Glutamatergic neuron (in vitro differentiated cells): ENCODE measurements at regions not wholly inside any gene's neighbourhood (a gene's known extent, or its start where the extent isn't known, plus 50 kb on each side); places are given as distances from the start of the nearest gene placed in this dataset.
A peak's percentile ranks its signal among the peaks of the same experiment; 100 is the strongest.

Experiments used
- DNase-seq: peaks from one replicate; pipeline ENCODE4 v3.0.0; 2022
- H3K27ac Mint-ChIP-seq: one replicate; pipeline ENCODE4 v1.8.0; 2020; ENCODE audit warnings: mild to moderate bottlenecking, mixed read lengths, inconsistent platforms; ENCODE audit not compliant: unreplicated experiment
- H3K27me3 Mint-ChIP-seq: one replicate; pipeline ENCODE4 v1.8.0; 2020; ENCODE audit warnings: mild to moderate bottlenecking, moderate library complexity, mixed read lengths, inconsistent platforms; ENCODE audit not compliant: unreplicated experiment
- H3K36me3 Mint-ChIP-seq: one replicate; pipeline ENCODE4 v1.8.0; 2020; ENCODE audit warnings: mild to moderate bottlenecking, mixed read lengths, inconsistent platforms; ENCODE audit not compliant: unreplicated experiment
- H3K4me1 Mint-ChIP-seq: one replicate; pipeline ENCODE4 v1.8.0; 2020; ENCODE audit warnings: mild to moderate bottlenecking, low read depth, mixed read lengths, inconsistent platforms; ENCODE audit not compliant: unreplicated experiment
- H3K4me3 Mint-ChIP-seq: one replicate; pipeline ENCODE4 v1.8.0; 2020; ENCODE audit warnings: mild to moderate bottlenecking, mixed read lengths, inconsistent platforms; ENCODE audit not compliant: unreplicated experiment
- H3K9me3 Mint-ChIP-seq: one replicate; pipeline ENCODE4 v1.8.0; 2020; ENCODE audit warnings: mild to moderate bottlenecking, moderate library complexity, mixed read lengths, inconsistent platforms; ENCODE audit not compliant: unreplicated experiment
- TF ChIP-seq, protein P1 (sequence below): fragments of 200-600 bp; sonication (generic); IDR thresholded peaks from one replicate; pipeline ENCODE4 v1.5.0; 2021; ENCODE audit not compliant: partially characterized antibody, unreplicated experiment

DNA sequence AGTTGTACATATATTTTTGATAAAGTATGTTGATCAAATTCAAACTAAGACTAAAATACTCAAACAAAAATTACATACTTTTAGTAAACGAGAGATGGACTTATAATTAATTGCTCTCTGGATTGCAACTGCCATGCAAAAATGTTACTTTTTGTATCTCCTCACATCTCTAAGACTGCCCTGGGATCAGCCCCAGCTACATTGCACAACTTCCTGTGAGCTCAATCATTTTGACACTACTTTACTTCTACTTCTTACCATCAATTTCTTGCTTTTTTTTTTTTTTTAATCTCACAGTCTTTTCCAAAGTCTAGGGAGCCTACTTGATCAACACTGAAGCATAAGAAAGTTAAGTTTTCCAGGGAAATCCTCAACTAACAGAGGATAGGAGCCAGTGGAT is 506.0 kb upstream of the CDH10 start:
- Mint-ChIP-seq H3K4me3 (no peak overlapping the region), H3K27ac (no peak overlapping the region), H3K27me3 (no peaks in the 10 kb centered on the region), H3K36me3 (no peaks in the 10 kb centered on the region), H3K9me3 (no peaks in the 10 kb centered on the region), H3K4me1 (no peaks in the 10 kb centered on the region)
- TF ChIP-seq, protein P1, sequence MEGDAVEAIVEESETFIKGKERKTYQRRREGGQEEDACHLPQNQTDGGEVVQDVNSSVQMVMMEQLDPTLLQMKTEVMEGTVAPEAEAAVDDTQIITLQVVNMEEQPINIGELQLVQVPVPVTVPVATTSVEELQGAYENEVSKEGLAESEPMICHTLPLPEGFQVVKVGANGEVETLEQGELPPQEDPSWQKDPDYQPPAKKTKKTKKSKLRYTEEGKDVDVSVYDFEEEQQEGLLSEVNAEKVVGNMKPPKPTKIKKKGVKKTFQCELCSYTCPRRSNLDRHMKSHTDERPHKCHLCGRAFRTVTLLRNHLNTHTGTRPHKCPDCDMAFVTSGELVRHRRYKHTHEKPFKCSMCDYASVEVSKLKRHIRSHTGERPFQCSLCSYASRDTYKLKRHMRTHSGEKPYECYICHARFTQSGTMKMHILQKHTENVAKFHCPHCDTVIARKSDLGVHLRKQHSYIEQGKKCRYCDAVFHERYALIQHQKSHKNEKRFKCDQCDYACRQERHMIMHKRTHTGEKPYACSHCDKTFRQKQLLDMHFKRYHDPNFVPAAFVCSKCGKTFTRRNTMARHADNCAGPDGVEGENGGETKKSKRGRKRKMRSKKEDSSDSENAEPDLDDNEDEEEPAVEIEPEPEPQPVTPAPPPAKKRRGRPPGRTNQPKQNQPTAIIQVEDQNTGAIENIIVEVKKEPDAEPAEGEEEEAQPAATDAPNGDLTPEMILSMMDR, result no peak
- no peak for DNase-seq

DNA sequence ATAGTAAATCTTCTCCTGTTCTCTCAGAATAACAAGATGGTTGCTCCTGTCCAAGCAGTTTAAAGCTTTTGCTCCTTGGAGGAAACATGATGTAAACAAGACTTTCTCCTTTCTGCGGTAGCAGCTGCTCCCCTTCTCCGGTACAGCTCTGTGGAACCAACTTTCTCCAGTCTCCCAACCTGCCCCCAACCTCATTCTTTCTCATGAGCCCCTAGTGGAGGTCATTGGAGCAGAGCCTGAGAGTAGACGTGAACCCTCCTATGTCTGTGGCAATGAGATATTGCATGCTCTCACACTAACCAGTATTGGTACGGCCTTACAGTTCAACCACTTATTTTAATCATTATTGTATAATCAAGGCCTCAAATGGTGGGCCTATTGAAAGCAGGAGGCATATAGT is 483.8 kb upstream of the CDH10 start:
- no peak overlapping the region for H3K4me3 Mint-ChIP-seq
- peaks cover 3% of the 10 kb centered on the region for H3K9me3 Mint-ChIP-seq
- H3K27me3 Mint-ChIP-seq, result no peaks in the 10 kb centered on the region
- H3K27ac Mint-ChIP-seq, result no peak overlapping the region
- no peak for DNase-seq
- peaks cover 7% of the 10 kb centered on the region for H3K36me3 Mint-ChIP-seq
- TF ChIP-seq, protein P1, result no peak
- H3K4me1 Mint-ChIP-seq, result peaks cover 2% of the 10 kb centered on the region

DNA sequence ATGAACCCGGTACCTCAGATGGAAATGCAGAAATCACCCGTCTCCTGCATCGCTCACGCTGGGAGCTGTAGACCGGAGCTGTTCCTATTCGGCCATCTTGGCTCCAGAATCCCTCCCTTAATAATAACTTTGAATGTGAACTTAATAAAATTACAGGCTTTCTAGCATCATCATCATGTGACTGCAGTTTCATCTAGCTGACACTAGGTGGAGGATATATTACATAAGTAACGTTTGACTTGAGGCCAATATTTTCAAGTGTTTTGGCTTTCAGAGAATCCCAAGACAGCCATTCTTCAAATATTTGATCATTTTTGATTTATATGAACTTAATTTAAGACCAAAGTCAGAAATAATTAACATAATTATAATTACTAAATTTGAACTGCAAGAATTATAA is 474.9 kb upstream of the CDH10 start:
- Mint-ChIP-seq H3K27ac (no peak overlapping the region), H3K4me1 (peaks cover 2% of the 10 kb centered on the region), H3K36me3 (peaks cover 4% of the 10 kb centered on the region), H3K4me3 (no peak overlapping the region), H3K27me3 (no peaks in the 10 kb centered on the region), H3K9me3 (no peaks in the 10 kb centered on the region)
- DNase-seq, result no peak
- TF ChIP-seq, protein P1, result peak; percentile 76

DNA sequence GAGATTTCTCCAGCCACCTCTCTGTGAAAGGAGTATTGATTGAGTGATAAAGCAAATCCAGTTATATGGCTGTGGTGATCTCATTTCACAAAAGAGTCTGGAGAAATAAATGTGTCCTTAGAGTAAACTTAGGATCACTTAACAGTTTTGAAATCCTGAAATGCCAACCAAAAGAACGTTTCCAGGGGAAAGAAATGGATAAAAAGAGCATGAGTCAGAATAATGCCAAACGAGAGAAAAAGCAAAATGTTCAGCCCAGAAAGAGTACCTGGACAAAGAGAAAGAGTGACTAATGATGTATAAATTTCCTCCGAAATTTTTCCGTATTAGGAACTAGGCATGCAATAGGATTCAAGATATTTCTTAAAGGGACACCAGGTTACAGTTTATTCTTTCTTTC is 463.1 kb upstream of the CDH10 start:
- Mint-ChIP-seq H3K27me3 (no peaks in the 10 kb centered on the region), H3K27ac (no peak overlapping the region), H3K36me3 (no peaks in the 10 kb centered on the region), H3K4me3 (no peak overlapping the region), H3K9me3 (peaks cover 1% of the 10 kb centered on the region), H3K4me1 (peaks cover 2% of the 10 kb centered on the region)
- TF ChIP-seq, protein P1, result no peak
- DNase-seq, result no peak

DNA sequence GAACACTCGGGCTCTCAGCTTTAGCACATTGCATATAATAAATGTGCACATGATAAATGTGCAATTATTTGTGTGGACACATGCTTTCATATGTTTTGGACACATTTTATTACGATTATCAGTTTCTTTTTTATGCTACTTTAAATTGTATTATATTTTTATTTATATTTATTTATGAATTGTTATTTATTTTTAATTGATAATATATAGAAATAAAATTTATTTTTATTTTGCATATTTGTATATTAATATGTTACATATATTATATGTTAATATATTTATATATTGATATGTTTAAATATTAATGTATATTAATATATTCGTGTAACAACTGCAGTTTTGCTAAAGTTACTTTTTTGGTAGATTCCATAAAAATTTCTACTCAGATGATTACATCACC is 454.8 kb upstream of the CDH10 start:
- no peak overlapping the region for H3K27ac Mint-ChIP-seq

More for the DNA sequence above, 454.8 kb upstream of the CDH10 start:
- no peak overlapping the region for H3K4me3 Mint-ChIP-seq
- no peaks in the 10 kb centered on the region for H3K27me3 Mint-ChIP-seq
- TF ChIP-seq, protein P1, result no peak
- H3K4me1 Mint-ChIP-seq, result no peaks in the 10 kb centered on the region
- H3K9me3 Mint-ChIP-seq, result peaks cover 1% of the 10 kb centered on the region
- H3K36me3 Mint-ChIP-seq, result no peaks in the 10 kb centered on the region
- DNase-seq, result no peak
